ENCODE measurements at regions not wholly inside any gene's neighbourhood (a gene's known extent, or its start where the extent isn't known, plus 50 kb on each side); places are given as distances from the start of the nearest gene placed in this dataset.

GRCh38 chr16:82370282-82370681 lies 200.3 kb upstream of the MPHOSPH6 start:
- no peak for TF ChIP-seq CTCF (IDR thresholded peaks at IDR 0.05; ENCODE audit: poor library complexity, severe bottlenecking)
- H3K36me3 ChIP-seq (ENCODE audit: low read depth): no peaks in the 10 kb centered on the region
- DNase-seq (ENCODE audit: low spot score) (no peak), ATAC-seq (ENCODE audit: low read depth) (no peak)
- no peak overlapping the region for H3K27ac ChIP-seq (ENCODE audit: poor library complexity, severe bottlenecking)
- no peak overlapping the region for H3K4me3 ChIP-seq (ENCODE audit: severe bottlenecking)
- no peaks in the 10 kb centered on the region for H3K9me3 ChIP-seq (ENCODE audit: severe bottlenecking)
- H3K27me3 ChIP-seq (ENCODE audit: insufficient read depth, poor library complexity, severe bottlenecking): no peaks in the 10 kb centered on the region
- no peaks in the 10 kb centered on the region for H3K4me1 ChIP-seq (ENCODE audit: insufficient read depth, poor library complexity, severe bottlenecking)

GRCh38 chr16:82368041-82368440 lies 198.0 kb upstream of the MPHOSPH6 start:
- Histone ChIP-seq H3K27ac (ENCODE audit: poor library complexity, severe bottlenecking) (no peak overlapping the region), H3K27me3 (ENCODE audit: insufficient read depth, poor library complexity, severe bottlenecking) (no peaks in the 10 kb centered on the region), H3K4me1 (ENCODE audit: insufficient read depth, poor library complexity, severe bottlenecking) (no peaks in the 10 kb centered on the region), H3K9me3 (ENCODE audit: severe bottlenecking) (no peaks in the 10 kb centered on the region), H3K4me3 (ENCODE audit: severe bottlenecking) (no peak overlapping the region), H3K36me3 (ENCODE audit: low read depth) (no peaks in the 10 kb centered on the region)
- DNase-seq (ENCODE audit: low spot score) (no peak), ATAC-seq (ENCODE audit: low read depth) (peak; percentile 53; the same call in 2 of the 3 replicates)
- peak; percentile 49 for TF ChIP-seq CTCF (IDR thresholded peaks at IDR 0.05; ENCODE audit: poor library complexity, severe bottlenecking)

DNA sequence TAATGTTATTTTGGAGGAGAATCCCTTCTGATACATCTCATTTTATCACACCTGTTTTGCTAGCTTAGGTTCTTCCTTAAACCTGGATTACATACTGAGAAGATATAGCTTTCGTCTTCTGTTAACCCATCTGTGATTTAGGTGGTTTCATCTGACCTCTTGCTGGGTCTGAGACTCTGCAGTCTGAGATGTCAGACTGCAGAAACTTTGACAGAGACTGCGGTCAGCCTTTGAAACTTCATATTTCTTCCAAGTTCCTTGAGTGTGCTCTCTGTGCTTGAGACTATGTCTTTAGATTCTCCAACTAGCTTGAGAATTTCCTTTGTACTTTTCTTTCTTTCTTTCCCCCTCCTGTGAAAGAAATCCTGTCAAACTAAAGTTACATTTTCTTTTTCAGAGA lies 196.4 kb upstream of the MPHOSPH6 start:
- Histone ChIP-seq H3K4me1 (ENCODE audit: insufficient read depth, poor library complexity, severe bottlenecking) (no peaks in the 10 kb centered on the region), H3K9me3 (ENCODE audit: severe bottlenecking) (no peaks in the 10 kb centered on the region), H3K27ac (ENCODE audit: poor library complexity, severe bottlenecking) (no peak overlapping the region), H3K36me3 (ENCODE audit: low read depth) (no peaks in the 10 kb centered on the region), H3K4me3 (ENCODE audit: severe bottlenecking) (no peak overlapping the region), H3K27me3 (ENCODE audit: insufficient read depth, poor library complexity, severe bottlenecking) (peaks cover 3% of the 10 kb centered on the region)
- no peak for DNase-seq (ENCODE audit: low spot score)
- TF ChIP-seq CTCF (IDR thresholded peaks at IDR 0.05; ENCODE audit: poor library complexity, severe bottlenecking): no peak
- ATAC-seq (ENCODE audit: low read depth): no peak

DNA sequence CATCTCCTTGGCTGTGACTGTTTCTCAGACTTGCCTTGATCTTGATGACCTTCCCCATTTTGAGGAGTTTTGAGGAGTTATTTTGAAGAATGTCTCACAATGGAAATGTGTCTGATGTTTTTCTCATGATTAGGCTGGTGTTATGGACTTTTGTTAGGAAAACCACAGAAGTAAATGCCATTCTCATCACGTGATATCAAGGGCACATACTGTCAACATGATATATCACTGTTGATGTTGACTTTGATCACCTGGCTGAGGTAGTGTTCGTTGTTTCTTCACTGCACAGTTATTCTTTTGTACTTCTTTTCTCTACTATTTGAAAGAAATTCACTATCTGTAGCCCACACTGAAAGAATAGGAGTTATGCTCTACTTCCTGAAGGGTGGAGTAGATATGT lies 194.7 kb upstream of the MPHOSPH6 start:
- H3K36me3 ChIP-seq (ENCODE audit: low read depth): no peaks in the 10 kb centered on the region
- no peak for ATAC-seq (ENCODE audit: low read depth)
- no peak for TF ChIP-seq CTCF (IDR thresholded peaks at IDR 0.05; ENCODE audit: poor library complexity, severe bottlenecking)

GRCh38 chr16:82363026-82363816 lies 193.2 kb upstream of the MPHOSPH6 start:
- Histone ChIP-seq H3K4me3 (ENCODE audit: severe bottlenecking) (no peak overlapping the region), H3K27ac (ENCODE audit: poor library complexity, severe bottlenecking) (no peak overlapping the region), H3K4me1 (ENCODE audit: insufficient read depth, poor library complexity, severe bottlenecking) (no peaks in the 10 kb centered on the region), H3K27me3 (ENCODE audit: insufficient read depth, poor library complexity, severe bottlenecking) (peaks cover 14% of the 10 kb centered on the region), H3K9me3 (ENCODE audit: severe bottlenecking) (no peaks in the 10 kb centered on the region), H3K36me3 (ENCODE audit: low read depth) (no peaks in the 10 kb centered on the region)
- ATAC-seq (ENCODE audit: low read depth): no peak
- DNase-seq (ENCODE audit: low spot score): no peak
- no peak for TF ChIP-seq CTCF (IDR thresholded peaks at IDR 0.05; ENCODE audit: poor library complexity, severe bottlenecking)

More for the DNA sequence above, 194.7 kb upstream of the MPHOSPH6 start:
- Histone ChIP-seq H3K4me1 (ENCODE audit: insufficient read depth, poor library complexity, severe bottlenecking) (no peaks in the 10 kb centered on the region), H3K4me3 (ENCODE audit: severe bottlenecking) (no peak overlapping the region), H3K27me3 (ENCODE audit: insufficient read depth, poor library complexity, severe bottlenecking) (peaks cover 6% of the 10 kb centered on the region), H3K27ac (ENCODE audit: poor library complexity, severe bottlenecking) (no peak overlapping the region), H3K9me3 (ENCODE audit: severe bottlenecking) (no peaks in the 10 kb centered on the region)
- no peak for DNase-seq (ENCODE audit: low spot score)

All from RWPE2 (cell line).